BLaER1 treated with 17β-estradiol and CSF1 and Interleukin-3, amounts not matched to agents 10 nM and 100 nM (cell line): ENCODE measurements at regions not wholly inside any gene's neighbourhood (a gene's known extent, or its start where the extent isn't known, plus 50 kb on each side); places are given as distances from the start of the nearest gene placed in this dataset.

Source experiments
- H3K27ac ChIP-seq, 11 experiments: shearing (Covaris generic); formaldehyde crosslinking; 2 replicates each; pipeline ENCODE4 v1.8.1; 2022
- H3K27me3 ChIP-seq, 11 experiments: shearing (Covaris generic); formaldehyde crosslinking; 2 replicates each; pipeline ENCODE4 v1.8.1; 2022
- H3K36me3 ChIP-seq, 11 experiments: shearing (Covaris generic); formaldehyde crosslinking; 2 replicates each; pipeline ENCODE4 v1.8.1; 2022
- H3K4me1 ChIP-seq, 10 experiments: shearing (Covaris generic); formaldehyde crosslinking; 2 replicates each; pipeline ENCODE4 v1.8.1; 2022
- H3K4me2 ChIP-seq, 11 experiments: shearing (Covaris generic); formaldehyde crosslinking; 2 replicates each; pipeline ENCODE4 v1.8.1; 2022
- H3K4me3 ChIP-seq, 10 experiments: shearing (Covaris generic); formaldehyde crosslinking; 2 replicates each; pipeline ENCODE4 v1.8.1; 2022
- H3K9ac ChIP-seq, 11 experiments: shearing (Covaris generic); formaldehyde crosslinking; 2 replicates each; pipeline ENCODE4 v1.8.1; 2022
- H3K9me3 ChIP-seq, 11 experiments: shearing (Covaris generic); formaldehyde crosslinking; replicated peaks in 1 of 11; 2 replicates each; pipeline ENCODE4 v1.8.1; 2022
- H4K20me1 ChIP-seq, 11 experiments: shearing (Covaris generic); formaldehyde crosslinking; 2 replicates each; pipeline ENCODE4 v1.8.1; 2022
- Cebpa-rat ChIP-seq, 11 experiments: shearing (Covaris generic); IDR thresholded peaks; 2 replicates each; pipeline ENCODE4 v1.8.1; 2022

- H4K20me1 ChIP-seq: no peaks in the 10 kb centered on the region
- peak overlapping the region in 1 of 11 experiments; percentile 30; a peak in 1 of 22 replicates for H3K27ac ChIP-seq
- no peaks in the 10 kb centered on the region for H3K27me3 ChIP-seq
- H3K9ac ChIP-seq: no peak overlapping the region
- H3K4me3 ChIP-seq: no peak overlapping the region
- no peaks in the 10 kb centered on the region for H3K9me3 ChIP-seq
- H3K36me3 ChIP-seq: no peaks in the 10 kb centered on the region
- peaks cover 0 to 39% (median 11%) of the 10 kb centered on the region in 10 experiments; a peak in 10 of 20 replicates for H3K4me1 ChIP-seq
- no peak overlapping the region for H3K4me2 ChIP-seq
- no peak for TF ChIP-seq Cebpa-rat (IDR thresholded peaks at IDR 0.05)
These were observed 213.7 kb downstream of the KCNJ3 start for GRCh38 chr2:154912215-154912614.

DNA sequence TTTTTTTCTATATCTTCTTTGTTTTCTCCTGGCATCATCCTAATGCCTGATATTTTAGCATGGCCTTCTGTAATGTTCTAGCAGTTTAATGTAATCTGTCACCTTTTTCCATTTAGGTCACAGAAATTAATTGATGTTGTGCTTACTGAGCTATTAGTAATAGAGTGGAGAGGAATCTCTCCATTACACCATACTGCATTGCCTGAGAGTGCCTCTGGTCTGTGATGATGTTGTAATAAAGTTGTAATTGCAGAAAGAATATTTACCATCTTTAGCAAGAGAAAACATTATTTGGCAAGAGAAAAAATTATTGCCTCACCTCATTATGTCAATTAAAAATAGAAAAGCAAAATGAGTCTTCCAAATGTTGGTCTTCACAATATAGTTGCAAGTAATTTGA, 213.2 kb downstream of the KCNJ3 start:
- Histone ChIP-seq H3K36me3 (no peaks in the 10 kb centered on the region), H3K4me2 (no peak overlapping the region), H3K4me3 (no peak overlapping the region), H3K9me3 (no peaks in the 10 kb centered on the region), H3K27me3 (no peaks in the 10 kb centered on the region), H3K27ac (no peak overlapping the region), H3K9ac (no peak overlapping the region), H3K4me1 (peaks cover 0 to 36% (median 11%) of the 10 kb centered on the region in 10 experiments; a peak in 10 of 20 replicates), H4K20me1 (no peaks in the 10 kb centered on the region)
- no peak for TF ChIP-seq Cebpa-rat (IDR thresholded peaks at IDR 0.05)

- no peak overlapping the region for H3K27ac ChIP-seq
- H3K27me3 ChIP-seq: no peaks in the 10 kb centered on the region
- H3K9ac ChIP-seq: no peak overlapping the region
- H3K4me2 ChIP-seq: no peak overlapping the region
- H3K4me1 ChIP-seq: peaks cover 0 to 31% (median 6%) of the 10 kb centered on the region in 10 experiments; a peak in 10 of 20 replicates
- TF ChIP-seq Cebpa-rat (IDR thresholded peaks at IDR 0.05): no peak
- H3K36me3 ChIP-seq: no peaks in the 10 kb centered on the region
- H3K9me3 ChIP-seq: no peaks in the 10 kb centered on the region
- no peaks in the 10 kb centered on the region for H4K20me1 ChIP-seq
- H3K4me3 ChIP-seq: no peak overlapping the region
These were observed 212.2 kb downstream of the KCNJ3 start for GRCh38 chr2:154910701-154911100.

DNA sequence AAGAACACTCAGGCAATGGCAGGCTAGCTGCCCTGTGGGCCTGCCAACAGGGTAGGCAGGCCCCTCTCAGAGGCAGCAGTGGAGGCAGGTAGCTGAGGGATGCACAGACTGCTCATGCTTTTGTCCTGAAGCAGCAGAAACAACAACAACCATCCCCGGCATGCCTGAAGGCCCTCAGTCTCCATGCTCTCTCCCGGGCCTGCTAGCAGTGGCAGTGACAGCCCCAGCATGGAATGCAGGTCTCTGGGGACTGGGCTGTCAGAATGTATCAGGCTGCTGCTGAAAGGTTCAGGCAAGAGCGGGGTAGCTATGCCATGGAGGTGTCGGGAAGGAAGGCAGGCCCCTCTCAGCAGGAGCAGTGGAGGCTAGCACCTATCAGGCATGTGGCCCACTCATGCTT, 209.8 kb downstream of the KCNJ3 start:
- Histone ChIP-seq H4K20me1 (no peaks in the 10 kb centered on the region), H3K4me1 (peaks cover 0 to 8% (median 0%) of the 10 kb centered on the region in 10 experiments; a peak in 5 of 20 replicates), H3K4me2 (no peak overlapping the region), H3K9me3 (no peaks in the 10 kb centered on the region), H3K36me3 (no peaks in the 10 kb centered on the region), H3K27me3 (no peaks in the 10 kb centered on the region), H3K9ac (no peak overlapping the region), H3K4me3 (no peak overlapping the region), H3K27ac (no peak overlapping the region)
- TF ChIP-seq Cebpa-rat (IDR thresholded peaks at IDR 0.05): no peak
